Peyer's patch (tissue), 4 donors: ENCODE measurements at regions not wholly inside any gene's neighbourhood (a gene's known extent, or its start where the extent isn't known, plus 50 kb on each side); places are given as distances from the start of the nearest gene placed in this dataset.

Experiments used
- DNase-seq, 3 donors: peaks; one replicate each; pipeline ENCODE4 v3.0.0-alpha.2; 2017 to 2019
- H3K27ac ChIP-seq, 4 donors: fragments of 200-600 bp; sonication (generic); one replicate each; pipeline ENCODE4 v1.5.1; 2016 to 2019
- H3K27me3 ChIP-seq, 2 donors: fragments of 200-600 bp; sonication (generic); one replicate each; pipeline ENCODE4 v1.5.1; 2019
- H3K36me3 ChIP-seq, 3 donors: fragments of 200-600 bp; sonication (generic); one replicate each; pipeline ENCODE4 v1.5.1; 2016 to 2019
- H3K4me1 ChIP-seq, 4 donors: fragments of 200-600 bp; sonication (generic); one replicate each; pipeline ENCODE4 v1.5.1; 2016 to 2019
- H3K4me3 ChIP-seq, 4 donors: fragments of 200-600 bp; sonication (generic); 1 replicate in 3 of 4; 2 replicates in 1 of 4; pipeline ENCODE4 v1.5.1; 2016 to 2019; ENCODE audit warnings: mild to moderate bottlenecking in 1 of 4
- H3K9me3 ChIP-seq, 4 donors: fragments of 200-600 bp; sonication (generic); one replicate each; pipeline ENCODE4 v1.5.1; 2016 to 2019; ENCODE audit warnings: mild to moderate bottlenecking in 1 of 4
- POLR2A ChIP-seq, 2 donors: fragments of 450-650 bp; IDR thresholded peaks; one replicate each; pipeline ENCODE4 v1.5.1; 2017; ENCODE audit warnings: antibody characterized with exemption in 2 of 2, mild to moderate bottlenecking in 2 of 2, moderate library complexity in 2 of 2
- TF ChIP-seq, protein P1 (sequence below), 6 experiments: fragments of 450-650 bp in 4 of 6; fragments of 200-600 bp in 2 of 6; sonication (generic) in 1 of 6; IDR thresholded peaks; one replicate each; pipeline ENCODE4 v1.5.1; 2017 to 2019; ENCODE audit warnings: antibody characterized with exemption in 6 of 6, mild to moderate bottlenecking in 3 of 6, moderate library complexity in 1 of 6

DNA sequence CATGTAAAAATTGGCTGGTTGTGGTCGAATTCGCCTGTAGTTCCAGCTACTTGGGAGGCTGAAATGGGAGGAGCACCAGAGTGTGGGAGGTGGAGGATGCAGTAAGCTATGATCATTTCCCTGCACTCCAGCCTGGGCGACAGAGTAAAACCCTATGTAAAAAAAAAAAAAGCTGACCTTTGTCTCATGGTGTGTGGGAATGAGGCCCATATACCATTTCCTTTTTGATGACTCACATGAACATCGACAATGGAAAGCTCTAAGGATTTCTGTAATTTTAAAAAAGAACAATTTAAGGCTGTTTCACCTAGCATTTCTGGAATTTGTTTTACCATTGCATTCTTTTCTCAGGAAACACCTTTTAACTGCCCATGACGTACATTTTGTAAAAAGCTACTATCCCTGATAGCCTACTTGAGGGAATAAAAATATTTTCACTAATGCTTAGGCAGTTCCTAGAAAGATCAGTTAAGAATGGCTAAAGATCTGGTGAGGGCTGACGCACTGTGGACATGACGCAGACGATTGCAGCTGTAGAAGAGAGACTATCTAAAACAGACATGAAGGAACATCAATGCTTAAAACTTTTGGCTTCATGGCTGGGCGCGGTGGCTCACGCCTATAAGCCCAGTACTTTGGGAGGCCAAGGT, 400.6 kb upstream of the IGFBP3 start:
- DNase-seq: no peak
- TF ChIP-seq POLR2A (IDR thresholded peaks at IDR 0.05): no peak
- TF ChIP-seq, protein P1, sequence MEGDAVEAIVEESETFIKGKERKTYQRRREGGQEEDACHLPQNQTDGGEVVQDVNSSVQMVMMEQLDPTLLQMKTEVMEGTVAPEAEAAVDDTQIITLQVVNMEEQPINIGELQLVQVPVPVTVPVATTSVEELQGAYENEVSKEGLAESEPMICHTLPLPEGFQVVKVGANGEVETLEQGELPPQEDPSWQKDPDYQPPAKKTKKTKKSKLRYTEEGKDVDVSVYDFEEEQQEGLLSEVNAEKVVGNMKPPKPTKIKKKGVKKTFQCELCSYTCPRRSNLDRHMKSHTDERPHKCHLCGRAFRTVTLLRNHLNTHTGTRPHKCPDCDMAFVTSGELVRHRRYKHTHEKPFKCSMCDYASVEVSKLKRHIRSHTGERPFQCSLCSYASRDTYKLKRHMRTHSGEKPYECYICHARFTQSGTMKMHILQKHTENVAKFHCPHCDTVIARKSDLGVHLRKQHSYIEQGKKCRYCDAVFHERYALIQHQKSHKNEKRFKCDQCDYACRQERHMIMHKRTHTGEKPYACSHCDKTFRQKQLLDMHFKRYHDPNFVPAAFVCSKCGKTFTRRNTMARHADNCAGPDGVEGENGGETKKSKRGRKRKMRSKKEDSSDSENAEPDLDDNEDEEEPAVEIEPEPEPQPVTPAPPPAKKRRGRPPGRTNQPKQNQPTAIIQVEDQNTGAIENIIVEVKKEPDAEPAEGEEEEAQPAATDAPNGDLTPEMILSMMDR (IDR thresholded peaks at IDR 0.05): no peak
- H3K4me3 ChIP-seq: no peak overlapping the region
- no peaks in the 10 kb centered on the region for H3K36me3 ChIP-seq
- no peaks in the 10 kb centered on the region for H3K4me1 ChIP-seq
- no peaks in the 10 kb centered on the region for H3K9me3 ChIP-seq
- no peaks in the 10 kb centered on the region for H3K27me3 ChIP-seq
- no peak overlapping the region for H3K27ac ChIP-seq

GRCh38 chr7:46320956-46321355, 399.9 kb upstream of the IGFBP3 start:
- Histone ChIP-seq H3K9me3 (no peaks in the 10 kb centered on the region), H3K4me3 (no peak overlapping the region), H3K27me3 (no peaks in the 10 kb centered on the region), H3K27ac (no peak overlapping the region), H3K4me1 (no peaks in the 10 kb centered on the region), H3K36me3 (no peaks in the 10 kb centered on the region)
- DNase-seq: no peak
- TF ChIP-seq, protein P1 (IDR thresholded peaks at IDR 0.05): no peak
- TF ChIP-seq POLR2A (IDR thresholded peaks at IDR 0.05): no peak

GRCh38 chr7:46319841-46320240, 398.8 kb upstream of the IGFBP3 start:
- Histone ChIP-seq H3K27me3 (no peaks in the 10 kb centered on the region), H3K4me3 (no peak overlapping the region), H3K9me3 (no peaks in the 10 kb centered on the region), H3K36me3 (no peaks in the 10 kb centered on the region), H3K27ac (no peak overlapping the region), H3K4me1 (no peaks in the 10 kb centered on the region)
- DNase-seq: no peak
- TF ChIP-seq POLR2A (IDR thresholded peaks at IDR 0.05): no peak
- TF ChIP-seq, protein P1 (IDR thresholded peaks at IDR 0.05): no peak

DNA sequence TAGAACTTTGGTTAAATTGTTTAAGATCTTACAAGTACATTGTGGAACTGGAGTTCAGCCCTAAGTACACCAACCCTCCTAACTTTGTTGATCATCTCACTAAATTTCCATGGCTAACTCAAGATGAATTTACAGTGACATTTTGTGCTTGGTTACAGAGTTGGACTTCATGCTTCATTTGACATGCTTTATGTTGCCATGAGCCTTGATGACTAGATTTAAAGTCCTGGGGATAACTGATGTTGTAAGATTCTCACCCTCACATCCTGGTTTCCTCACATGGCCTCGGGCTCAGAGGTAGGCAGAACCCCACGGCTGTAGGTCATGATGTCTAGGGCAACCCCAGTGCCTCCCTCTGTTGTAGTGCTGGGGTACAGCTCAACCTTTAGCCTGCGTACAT, 397.2 kb upstream of the IGFBP3 start:
- Histone ChIP-seq H3K36me3 (no peaks in the 10 kb centered on the region), H3K27ac (no peak overlapping the region), H3K4me3 (no peak overlapping the region), H3K27me3 (no peaks in the 10 kb centered on the region), H3K9me3 (no peaks in the 10 kb centered on the region), H3K4me1 (no peaks in the 10 kb centered on the region)
- TF ChIP-seq, protein P1 (IDR thresholded peaks at IDR 0.05): no peak
- no peak for TF ChIP-seq POLR2A (IDR thresholded peaks at IDR 0.05)
- DNase-seq: no peak

DNA sequence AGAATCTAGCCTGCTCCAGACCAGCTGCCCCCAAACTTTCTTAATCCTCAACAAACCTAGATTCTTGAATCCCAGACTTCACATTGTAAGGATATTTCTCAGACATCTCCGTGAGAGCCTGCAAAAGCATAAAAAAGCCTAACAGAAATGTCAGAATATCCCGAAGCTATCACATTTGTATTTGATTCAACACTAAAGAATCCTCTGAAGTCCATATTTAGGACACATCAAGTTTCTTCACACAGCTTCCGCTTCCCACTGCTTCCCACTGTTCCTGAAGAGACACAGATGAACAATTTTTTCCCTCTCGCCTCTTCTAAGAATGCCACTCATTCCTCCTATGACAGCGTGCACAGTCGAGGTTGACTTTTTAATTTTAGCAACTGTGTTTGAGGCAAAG, 396.2 kb upstream of the IGFBP3 start:
- Histone ChIP-seq H3K36me3 (no peaks in the 10 kb centered on the region), H3K9me3 (no peaks in the 10 kb centered on the region), H3K4me3 (no peak overlapping the region), H3K27me3 (no peaks in the 10 kb centered on the region), H3K27ac (no peak overlapping the region), H3K4me1 (no peaks in the 10 kb centered on the region)
- no peak for DNase-seq
- TF ChIP-seq POLR2A (IDR thresholded peaks at IDR 0.05): no peak
- TF ChIP-seq, protein P1 (IDR thresholded peaks at IDR 0.05): no peak

DNA sequence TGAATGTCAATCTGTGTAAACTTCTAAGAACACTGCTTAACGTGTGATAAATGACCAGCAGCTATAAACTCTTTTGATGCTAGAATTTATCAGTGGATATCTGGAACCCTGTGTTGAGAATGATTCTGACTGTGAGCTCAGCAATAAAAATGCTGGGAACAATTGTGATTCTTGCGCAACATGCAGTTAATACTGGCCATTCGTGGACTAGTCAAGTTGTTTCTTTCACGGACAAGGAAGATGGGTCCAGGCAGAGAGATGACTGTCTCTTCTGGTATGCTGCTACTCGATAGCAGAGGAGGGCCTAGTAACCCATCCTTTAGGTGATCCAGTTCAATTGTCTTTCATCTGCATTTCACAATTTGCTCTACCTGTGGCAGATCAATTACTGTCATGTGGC, 394.8 kb upstream of the IGFBP3 start:
- Histone ChIP-seq H3K27me3 (no peaks in the 10 kb centered on the region), H3K36me3 (no peaks in the 10 kb centered on the region), H3K4me1 (no peaks in the 10 kb centered on the region), H3K4me3 (no peak overlapping the region), H3K27ac (no peak overlapping the region), H3K9me3 (no peaks in the 10 kb centered on the region)
- TF ChIP-seq POLR2A (IDR thresholded peaks at IDR 0.05): no peak
- TF ChIP-seq, protein P1 (IDR thresholded peaks at IDR 0.05): no peak
- DNase-seq: no peak
